ENCODE measurements at regions not wholly inside any gene's neighbourhood (a gene's known extent, or its start where the extent isn't known, plus 50 kb on each side); places are given as distances from the start of the nearest gene placed in this dataset.

DNA sequence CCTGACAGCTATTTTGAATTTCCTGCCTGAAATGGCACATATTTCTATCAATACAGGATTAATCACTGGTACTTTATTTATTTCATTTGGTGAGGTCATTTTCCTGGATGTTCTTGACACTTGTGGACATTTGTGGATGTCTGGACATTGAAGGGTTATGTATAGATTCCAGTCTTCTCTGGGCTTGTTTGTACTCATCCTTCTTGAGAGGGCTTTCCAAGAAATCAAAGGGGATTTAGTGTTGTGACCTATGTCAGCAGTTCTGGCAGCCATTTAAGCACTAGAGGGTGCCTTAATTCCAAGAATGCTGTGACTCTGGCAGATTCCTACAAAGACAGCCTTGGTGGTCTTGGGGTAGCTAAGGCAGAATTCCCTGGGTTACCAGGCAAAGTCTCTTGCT, 259.7 kb downstream of the CSNK1G3 start (continued):
- no peak for TF ChIP-seq DZIP1 (CRISPR knock-in tag; IDR thresholded peaks at IDR 0.05)

- ATAC-seq = no peak
- H3K36me3 ChIP-seq (replicated peaks in 1 of 2; ENCODE audit: control insufficient read depth in 1 of 2, insufficient read depth in 2 of 2, low read length in 2 of 2) = no peaks in the 10 kb centered on the region
- DNase-seq (ENCODE audit: low spot score) = no peak
- no peaks in the 10 kb centered on the region for H3K79me2 ChIP-seq (ENCODE audit: insufficient read depth, low read length)
- H3K4me3 ChIP-seq (replicated peaks in 1 of 3; ENCODE audit: insufficient read depth in 1 of 3, low read depth in 2 of 3, low read length in 3 of 3) = no peak overlapping the region
- 3% methylated on average over 2 of the region's 2 CpGs for WGBS (ENCODE audit: low lambda C conversion rate)
- no peaks in the 10 kb centered on the region for H4K20me1 ChIP-seq (ENCODE audit: insufficient read depth, low read length)
- no peak overlapping the region for H3K4me2 ChIP-seq (ENCODE audit: low read depth, low read length)
- ChIA-PET CTCF (ENCODE audit: low intra/inter-chr PET ratio, low total read pairs) (no interaction called here), POLR2A (no interaction called here)
- intact Hi-C loops (cut with micrococcal nuclease; ENCODE audit: unreplicated experiment) = no loop called here
- in situ Hi-C loops (cut with HindIII; ENCODE audit: extremely low pct_ligation_motif_present, low pct_unique_long_range_greater_than_20kb) = no loop called here
- H3K4me1 ChIP-seq (ENCODE audit: insufficient read depth, low read length) = no peaks in the 10 kb centered on the region
- H3K9me3 ChIP-seq (ENCODE audit: low read length) = peaks cover 40% of the 10 kb centered on the region
- TF ChIP-seq PRPF4 (IDR thresholded peaks at IDR 0.05; ENCODE audit: low read depth, low read length, poor library complexity, severe bottlenecking) (no peak), ZNF770 (CRISPR knock-in tag; IDR thresholded peaks at IDR 0.05) (no peak)
- H3K27me3 ChIP-seq (ENCODE audit: control insufficient read depth in 1 of 2, insufficient read depth in 2 of 2, low read length in 2 of 2) = no peaks in the 10 kb centered on the region
- H3K27ac ChIP-seq (ENCODE audit: extremely low read length, insufficient read depth, low read length) = no peak overlapping the region
- BruUV-seq (replicated peaks) = no TSS peak
- H3K9ac ChIP-seq (ENCODE audit: insufficient read depth, low read depth, low read length) = no peak overlapping the region
- no peak for FAIRE-seq
- no peak overlapping the region for H2AFZ ChIP-seq (ENCODE audit: low read length)
These were observed 251.2 kb downstream of the CSNK1G3 start for GRCh38 chr5:123763201-123763600.
